OCI-LY1 (cell line): ENCODE measurements at regions not wholly inside any gene's neighbourhood (a gene's known extent, or its start where the extent isn't known, plus 50 kb on each side); places are given as distances from the start of the nearest gene placed in this dataset.

Experiments
- EZH2 ChIP-seq: fragments of 200-600 bp; sonication (generic), shearing (Covaris generic); IDR thresholded peaks from 2 replicates; pipeline ENCODE4 v1.8.0; 2017; ENCODE audit warnings: borderline replicate concordance, mixed run types, mild to moderate bottlenecking, antibody characterized with exemption, low read length, moderate library complexity, mixed read lengths
- TF ChIP-seq, protein P1 (sequence below): fragments of 200-600 bp; sonication (generic), shearing (Covaris generic); IDR thresholded peaks from 2 replicates; pipeline ENCODE4 v1.5.1; 2017; ENCODE audit warnings: mild to moderate bottlenecking, antibody characterized with exemption, low read length, moderate library complexity, mixed read lengths

- TF ChIP-seq, protein P1, sequence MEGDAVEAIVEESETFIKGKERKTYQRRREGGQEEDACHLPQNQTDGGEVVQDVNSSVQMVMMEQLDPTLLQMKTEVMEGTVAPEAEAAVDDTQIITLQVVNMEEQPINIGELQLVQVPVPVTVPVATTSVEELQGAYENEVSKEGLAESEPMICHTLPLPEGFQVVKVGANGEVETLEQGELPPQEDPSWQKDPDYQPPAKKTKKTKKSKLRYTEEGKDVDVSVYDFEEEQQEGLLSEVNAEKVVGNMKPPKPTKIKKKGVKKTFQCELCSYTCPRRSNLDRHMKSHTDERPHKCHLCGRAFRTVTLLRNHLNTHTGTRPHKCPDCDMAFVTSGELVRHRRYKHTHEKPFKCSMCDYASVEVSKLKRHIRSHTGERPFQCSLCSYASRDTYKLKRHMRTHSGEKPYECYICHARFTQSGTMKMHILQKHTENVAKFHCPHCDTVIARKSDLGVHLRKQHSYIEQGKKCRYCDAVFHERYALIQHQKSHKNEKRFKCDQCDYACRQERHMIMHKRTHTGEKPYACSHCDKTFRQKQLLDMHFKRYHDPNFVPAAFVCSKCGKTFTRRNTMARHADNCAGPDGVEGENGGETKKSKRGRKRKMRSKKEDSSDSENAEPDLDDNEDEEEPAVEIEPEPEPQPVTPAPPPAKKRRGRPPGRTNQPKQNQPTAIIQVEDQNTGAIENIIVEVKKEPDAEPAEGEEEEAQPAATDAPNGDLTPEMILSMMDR, result no peak
- no peak for TF ChIP-seq EZH2
Observed at GRCh38 chr13:46994492-46994891, 97.6 kb upstream of the HTR2A start.
